Spleen (tissue), 7 donors: ENCODE measurements at regions not wholly inside any gene's neighbourhood (a gene's known extent, or its start where the extent isn't known, plus 50 kb on each side); places are given as distances from the start of the nearest gene placed in this dataset.

Source experiments
- CTCF ChIP-seq, 11 experiments: fragments of 200-600 bp in 7 of 11; fragments of 450-650 bp in 4 of 11; sonication (generic) in 4 of 11; IDR thresholded peaks in 8 of 11; conservative IDR thresholded peaks in 3 of 11; 1 replicate in 7 of 11; 2 replicates in 4 of 11; pipeline versions ENCODE4 v1.4.0 to v1.8.0; 2016 to 2021; ENCODE audit warnings: antibody characterized with exemption in 11 of 11, inconsistent platforms in 4 of 11, mild to moderate bottlenecking in 1 of 11
- POLR2A ChIP-seq, 3 donors: fragments of 450-650 bp; IDR thresholded peaks; one replicate each; pipeline ENCODE4 v1.5.1; 2017; ENCODE audit warnings: antibody characterized with exemption in 3 of 3, mild to moderate bottlenecking in 1 of 3
- POLR2AphosphoS5 ChIP-seq, 3 donors: sonication (generic); formaldehyde crosslinking; IDR thresholded peaks; one replicate each; pipeline ENCODE4 v1.5.1; 2017; ENCODE audit warnings: antibody characterized with exemption in 3 of 3
- donor health status: DM: no; HTN: no; CAD: no; lungs with moderate emphysema.
- donor health status: DM: no; HTN: no; CAD: no.
- donor health status: DM: no; HTN: no; CAD: no.

GRCh38 chr16:9603316-9603715 lies 511.9 kb downstream of the HAPSTR1 start:
- TF ChIP-seq CTCF (IDR thresholded peaks at IDR 0.05 in 8 of 11, conservative IDR thresholded peaks at IDR 0.05 in 3 of 11) (no peak), POLR2A (IDR thresholded peaks at IDR 0.05) (no peak), POLR2AphosphoS5 (IDR thresholded peaks at IDR 0.05) (no peak)
